AG09309 (cell line): ENCODE measurements at regions not wholly inside any gene's neighbourhood (a gene's known extent, or its start where the extent isn't known, plus 50 kb on each side); places are given as distances from the start of the nearest gene placed in this dataset.

Experiments
- DNase-seq: peaks from one replicate; pipeline ENCODE4 v3.0.0-alpha.2; 2010; ENCODE audit warnings: low read depth
- H3K4me3 ChIP-seq: 2 replicates; pipeline ENCODE4 v1.5.1; 2011; ENCODE audit warnings: mild to moderate bottlenecking, low read depth, low read length, moderate library complexity; ENCODE audit not compliant: control insufficient read depth
- CTCF ChIP-seq: IDR thresholded peaks from 2 replicates; pipeline ENCODE4 v1.5.1; 2011; ENCODE audit warnings: mild to moderate bottlenecking, low read depth, low read length, inconsistent platforms; ENCODE audit not compliant: insufficient read depth, control insufficient read depth; ENCODE audit errors: missing control alignments

DNA sequence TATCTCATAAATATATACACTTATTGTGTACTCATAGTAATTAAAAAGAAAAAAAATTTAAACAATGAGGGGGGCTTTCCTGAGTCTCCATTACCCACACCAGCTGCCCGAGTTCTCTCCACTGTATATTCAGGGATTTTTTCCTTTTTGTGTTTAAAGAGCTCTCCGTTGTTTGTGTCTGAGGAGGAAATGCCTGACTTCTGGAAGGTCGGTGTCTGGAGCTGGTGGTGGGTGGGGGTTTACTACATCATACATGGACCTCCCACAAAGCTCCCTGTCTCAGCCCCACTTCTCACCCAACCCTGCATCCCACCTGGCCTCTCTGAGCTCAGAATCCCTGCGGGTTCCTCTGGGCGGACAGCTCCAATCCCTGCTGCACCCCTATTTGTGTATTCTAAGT, 64.1 kb upstream of the ETV3 start:
- no peak for DNase-seq
- TF ChIP-seq CTCF, result no peak
- no peak overlapping the region for H3K4me3 ChIP-seq

GRCh38 chr1:157201767-157202166, 63.6 kb upstream of the ETV3 start:
- no peak for DNase-seq
- no peak overlapping the region for H3K4me3 ChIP-seq
- no peak for TF ChIP-seq CTCF

DNA sequence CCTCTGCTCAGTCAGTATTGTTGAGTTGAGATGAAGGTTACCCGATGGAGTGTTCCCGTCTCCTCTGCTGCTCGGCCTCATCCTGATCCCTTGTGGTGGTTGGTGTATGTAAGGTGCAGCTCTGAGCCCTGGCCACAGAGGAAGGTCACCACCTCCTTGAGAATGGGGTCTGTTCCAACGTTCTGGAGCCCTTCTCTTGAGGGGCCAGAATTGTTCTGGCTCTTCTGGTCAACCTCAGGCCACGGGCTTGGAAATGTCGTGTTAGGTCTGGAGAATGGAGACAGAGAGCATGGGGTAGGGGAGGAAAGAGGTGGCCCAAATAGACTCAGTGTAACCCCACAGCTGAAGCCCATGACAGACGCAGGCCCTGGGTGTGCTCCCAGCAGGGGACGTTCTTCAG, 62.3 kb upstream of the ETV3 start:
- no peak overlapping the region for H3K4me3 ChIP-seq
- TF ChIP-seq CTCF, result no peak
- no peak for DNase-seq

- TF ChIP-seq CTCF, result no peak
- no peak overlapping the region for H3K4me3 ChIP-seq
- DNase-seq, result no peak
These were observed 61.2 kb upstream of the ETV3 start for GRCh38 chr1:157199421-157199755.

GRCh38 chr1:157198619-157199420, 60.6 kb upstream of the ETV3 start:
- no peak for TF ChIP-seq CTCF
- no peak for DNase-seq
- no peak overlapping the region for H3K4me3 ChIP-seq

DNA sequence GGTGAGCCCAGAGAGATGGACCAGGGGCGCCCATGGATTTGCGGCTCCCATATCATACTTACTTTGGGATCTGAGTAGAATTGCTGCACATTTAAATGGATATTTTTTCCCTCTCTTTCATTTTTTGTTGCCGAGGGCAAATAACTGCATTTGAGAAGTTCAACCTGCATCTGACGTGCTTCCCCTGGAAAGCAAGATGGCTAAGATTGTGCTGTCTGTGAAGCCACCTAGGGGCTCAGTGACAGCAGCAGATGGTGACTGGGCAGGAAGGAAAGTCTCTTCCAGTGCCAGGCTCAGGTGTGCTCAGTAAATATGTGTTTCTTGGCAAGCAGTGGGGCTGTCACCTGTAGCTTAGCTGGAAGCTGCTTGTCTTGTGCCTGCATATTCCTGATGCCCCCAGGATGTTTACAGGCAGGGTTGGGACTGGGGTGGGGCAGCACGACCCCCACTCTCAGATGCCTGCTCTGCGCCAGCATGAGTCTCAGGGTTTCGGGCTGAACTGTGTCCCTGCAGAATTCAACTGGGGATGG, 59.8 kb upstream of the ETV3 start:
- no peak for TF ChIP-seq CTCF
- H3K4me3 ChIP-seq, result no peak overlapping the region
- no peak for DNase-seq
